ENCODE measurements at regions not wholly inside any gene's neighbourhood (a gene's known extent, or its start where the extent isn't known, plus 50 kb on each side); places are given as distances from the start of the nearest gene placed in this dataset.

- Histone ChIP-seq H3K9me3 (ENCODE audit: control insufficient read depth, insufficient read depth, low read length) (no peaks in the 10 kb centered on the region), H3K9ac (ENCODE audit: low read depth, low read length) (no peak overlapping the region), H3K27me3 (ENCODE audit: control insufficient read depth, insufficient read depth, low read length) (no peaks in the 10 kb centered on the region), H3K27ac (ENCODE audit: low read depth, low read length) (no peak overlapping the region), H3K4me1 (ENCODE audit: control insufficient read depth, insufficient read depth, low read length) (peaks cover 2% of the 10 kb centered on the region; the same call in 1 of the 2 replicates), H3K36me3 (ENCODE audit: control insufficient read depth, insufficient read depth, low read length) (no peaks in the 10 kb centered on the region), H3K4me3 (ENCODE audit: low read depth, low read length) (no peak overlapping the region)
These were observed 330.4 kb upstream of the SLC14A2 start for GRCh38 chr18:45284851-45285250.

- no peak overlapping the region for H3K4me3 ChIP-seq (ENCODE audit: low read depth, low read length)
- H3K9me3 ChIP-seq (ENCODE audit: control insufficient read depth, insufficient read depth, low read length): no peaks in the 10 kb centered on the region
- peaks cover 2% of the 10 kb centered on the region; the same call in 1 of the 2 replicates for H3K4me1 ChIP-seq (ENCODE audit: control insufficient read depth, insufficient read depth, low read length)
- no peak overlapping the region for H3K9ac ChIP-seq (ENCODE audit: low read depth, low read length)
- H3K36me3 ChIP-seq (ENCODE audit: control insufficient read depth, insufficient read depth, low read length): no peaks in the 10 kb centered on the region
- no peaks in the 10 kb centered on the region for H3K27me3 ChIP-seq (ENCODE audit: control insufficient read depth, insufficient read depth, low read length)
- H3K27ac ChIP-seq (ENCODE audit: low read depth, low read length): no peak overlapping the region
These were observed 330.0 kb upstream of the SLC14A2 start for GRCh38 chr18:45285251-45285650.

- no peak overlapping the region for H3K27ac ChIP-seq (ENCODE audit: low read depth, low read length)
- H3K36me3 ChIP-seq (ENCODE audit: control insufficient read depth, insufficient read depth, low read length): no peaks in the 10 kb centered on the region
These were observed 328.8 kb upstream of the SLC14A2 start for GRCh38 chr18:45286431-45286830.

GRCh38 chr18:45287531-45287930 lies 327.7 kb upstream of the SLC14A2 start:
- no peaks in the 10 kb centered on the region for H3K36me3 ChIP-seq (ENCODE audit: control insufficient read depth, insufficient read depth, low read length)
- no peak overlapping the region for H3K4me3 ChIP-seq (ENCODE audit: low read depth, low read length)
- no peak overlapping the region for H3K27ac ChIP-seq (ENCODE audit: low read depth, low read length)
- H3K9me3 ChIP-seq (ENCODE audit: control insufficient read depth, insufficient read depth, low read length): no peaks in the 10 kb centered on the region
- peaks cover 2% of the 10 kb centered on the region; the same call in 1 of the 2 replicates for H3K4me1 ChIP-seq (ENCODE audit: control insufficient read depth, insufficient read depth, low read length)
- H3K9ac ChIP-seq (ENCODE audit: low read depth, low read length): no peak overlapping the region
- H3K27me3 ChIP-seq (ENCODE audit: control insufficient read depth, insufficient read depth, low read length): no peaks in the 10 kb centered on the region

More at GRCh38 chr18:45286431-45286830, 328.8 kb upstream of the SLC14A2 start:
- H3K4me3 ChIP-seq (ENCODE audit: low read depth, low read length): no peak overlapping the region
- peaks cover 2% of the 10 kb centered on the region; the same call in 1 of the 2 replicates for H3K4me1 ChIP-seq (ENCODE audit: control insufficient read depth, insufficient read depth, low read length)
- no peaks in the 10 kb centered on the region for H3K9me3 ChIP-seq (ENCODE audit: control insufficient read depth, insufficient read depth, low read length)
- no peaks in the 10 kb centered on the region for H3K27me3 ChIP-seq (ENCODE audit: control insufficient read depth, insufficient read depth, low read length)
- H3K9ac ChIP-seq (ENCODE audit: low read depth, low read length): no peak overlapping the region

- no peak overlapping the region for H3K27ac ChIP-seq (ENCODE audit: low read depth, low read length)
- H3K9me3 ChIP-seq (ENCODE audit: control insufficient read depth, insufficient read depth, low read length): no peaks in the 10 kb centered on the region
- no peaks in the 10 kb centered on the region for H3K36me3 ChIP-seq (ENCODE audit: control insufficient read depth, insufficient read depth, low read length)
- H3K27me3 ChIP-seq (ENCODE audit: control insufficient read depth, insufficient read depth, low read length): no peaks in the 10 kb centered on the region
- H3K4me3 ChIP-seq (ENCODE audit: low read depth, low read length): no peak overlapping the region
- no peaks in the 10 kb centered on the region for H3K4me1 ChIP-seq (ENCODE audit: control insufficient read depth, insufficient read depth, low read length)
- H3K9ac ChIP-seq (ENCODE audit: low read depth, low read length): no peak overlapping the region
These were observed 324.9 kb upstream of the SLC14A2 start for GRCh38 chr18:45290364-45290763.

DNA sequence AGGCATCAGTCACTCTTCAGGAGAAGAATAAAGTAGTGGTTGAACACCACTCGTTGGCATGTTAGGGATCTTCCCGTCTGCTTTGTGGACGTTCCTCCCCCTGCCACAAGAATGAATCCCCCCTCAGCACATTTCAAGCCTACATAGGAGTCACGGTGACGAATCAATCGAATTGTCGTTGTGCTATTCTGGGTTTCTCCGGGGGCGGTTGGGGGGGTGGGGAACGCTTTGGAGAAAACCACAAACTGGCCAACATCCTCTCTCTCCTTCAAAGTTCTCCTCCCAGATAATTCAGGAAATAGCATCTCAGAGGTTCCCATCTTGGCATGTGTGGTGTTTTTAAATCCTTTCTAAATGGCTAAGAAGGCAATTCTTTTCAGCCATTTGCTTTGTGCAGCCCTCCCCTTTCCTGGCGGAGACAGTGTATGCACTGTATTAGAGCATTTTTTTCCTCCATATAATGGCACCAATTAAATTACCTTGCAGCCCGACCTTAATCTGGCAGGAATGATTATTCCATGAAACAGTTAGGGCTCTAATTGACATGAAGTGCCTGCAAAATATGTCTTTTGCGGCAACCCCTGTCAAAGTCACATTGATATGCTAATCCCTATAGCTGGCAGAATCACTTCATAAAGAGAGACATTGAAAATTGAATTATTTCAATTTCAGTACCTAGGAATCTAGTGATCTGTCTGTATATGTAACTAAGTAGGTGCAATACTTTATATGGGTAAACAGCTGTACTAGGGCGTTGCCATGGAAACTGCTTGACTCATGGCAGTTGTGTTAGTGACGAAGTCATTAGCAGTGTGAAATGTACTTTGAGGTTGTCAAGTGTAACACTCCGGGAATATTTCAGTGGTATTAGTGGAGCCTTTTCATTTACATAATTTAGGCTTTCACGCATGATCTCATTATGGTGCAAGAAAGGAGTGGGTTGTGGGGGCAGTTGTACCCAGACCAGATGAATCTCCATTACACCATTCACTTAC lies 323.4 kb upstream of the SLC14A2 start:
- Histone ChIP-seq H3K27ac (ENCODE audit: low read depth, low read length) (no peak overlapping the region), H3K36me3 (ENCODE audit: control insufficient read depth, insufficient read depth, low read length) (no peaks in the 10 kb centered on the region), H3K4me3 (ENCODE audit: low read depth, low read length) (no peak overlapping the region), H3K4me1 (ENCODE audit: control insufficient read depth, insufficient read depth, low read length) (no peaks in the 10 kb centered on the region), H3K9me3 (ENCODE audit: control insufficient read depth, insufficient read depth, low read length) (no peaks in the 10 kb centered on the region), H3K9ac (ENCODE audit: low read depth, low read length) (no peak overlapping the region), H3K27me3 (ENCODE audit: control insufficient read depth, insufficient read depth, low read length) (no peaks in the 10 kb centered on the region)

GRCh38 chr18:45295388-45295787 lies 319.9 kb upstream of the SLC14A2 start:
- Histone ChIP-seq H3K9ac (ENCODE audit: low read depth, low read length) (no peak overlapping the region), H3K27me3 (ENCODE audit: control insufficient read depth, insufficient read depth, low read length) (no peaks in the 10 kb centered on the region), H3K9me3 (ENCODE audit: control insufficient read depth, insufficient read depth, low read length) (no peaks in the 10 kb centered on the region), H3K36me3 (ENCODE audit: control insufficient read depth, insufficient read depth, low read length) (no peaks in the 10 kb centered on the region), H3K4me3 (ENCODE audit: low read depth, low read length) (no peak overlapping the region), H3K27ac (ENCODE audit: low read depth, low read length) (no peak overlapping the region), H3K4me1 (ENCODE audit: control insufficient read depth, insufficient read depth, low read length) (peaks cover 10% of the 10 kb centered on the region)

DNA sequence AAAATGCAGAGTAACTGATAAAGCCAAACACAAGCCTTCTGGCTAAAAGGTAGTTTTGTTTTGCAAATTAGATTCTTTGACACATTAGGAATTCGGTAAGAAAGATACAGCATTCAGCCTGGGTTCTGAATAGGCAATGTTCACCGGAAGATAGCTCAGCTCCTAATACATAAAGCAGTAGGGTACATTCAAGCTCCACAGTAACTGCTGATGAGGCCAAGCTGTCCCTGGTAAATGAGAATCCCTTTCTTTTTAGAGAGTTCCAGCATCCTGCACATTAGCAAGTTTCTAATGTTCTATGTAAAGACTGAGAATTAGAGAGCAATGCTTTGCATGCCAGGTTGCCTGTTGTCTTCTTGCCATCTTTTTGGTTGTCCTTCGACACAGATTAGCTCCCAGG lies 316.3 kb upstream of the SLC14A2 start:
- Histone ChIP-seq H3K9ac (ENCODE audit: low read depth, low read length) (no peak overlapping the region), H3K36me3 (ENCODE audit: control insufficient read depth, insufficient read depth, low read length) (no peaks in the 10 kb centered on the region), H3K27me3 (ENCODE audit: control insufficient read depth, insufficient read depth, low read length) (no peaks in the 10 kb centered on the region), H3K4me3 (ENCODE audit: low read depth, low read length) (no peak overlapping the region), H3K27ac (ENCODE audit: low read depth, low read length) (no peak overlapping the region), H3K4me1 (ENCODE audit: control insufficient read depth, insufficient read depth, low read length) (peaks cover 10% of the 10 kb centered on the region), H3K9me3 (ENCODE audit: control insufficient read depth, insufficient read depth, low read length) (no peaks in the 10 kb centered on the region)

DNA sequence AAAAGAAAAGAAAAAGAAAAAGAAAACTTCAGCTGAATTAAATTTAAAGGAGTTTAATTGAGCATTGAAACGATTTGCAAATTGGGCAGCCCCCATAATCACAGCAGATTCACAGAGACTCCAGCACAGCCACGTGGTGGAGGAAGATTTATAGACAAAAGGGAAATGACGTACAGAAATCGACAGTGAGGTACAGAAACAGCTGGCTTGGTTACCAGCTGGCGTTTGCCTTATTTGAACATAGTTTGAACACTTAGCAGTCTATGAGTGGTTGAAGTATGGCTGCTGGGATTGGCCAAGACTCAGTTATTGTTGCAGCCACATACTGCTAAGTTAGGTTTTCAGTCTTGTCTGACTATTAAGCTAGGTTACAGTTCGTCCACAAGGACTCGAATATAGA lies 312.2 kb upstream of the SLC14A2 start:
- no peaks in the 10 kb centered on the region for H3K9me3 ChIP-seq (ENCODE audit: control insufficient read depth, insufficient read depth, low read length)
- no peaks in the 10 kb centered on the region for H3K36me3 ChIP-seq (ENCODE audit: control insufficient read depth, insufficient read depth, low read length)
- H3K9ac ChIP-seq (ENCODE audit: low read depth, low read length): no peak overlapping the region
- no peaks in the 10 kb centered on the region for H3K27me3 ChIP-seq (ENCODE audit: control insufficient read depth, insufficient read depth, low read length)
- peaks cover 10% of the 10 kb centered on the region for H3K4me1 ChIP-seq (ENCODE audit: control insufficient read depth, insufficient read depth, low read length)
- no peak overlapping the region for H3K4me3 ChIP-seq (ENCODE audit: low read depth, low read length)
- no peak overlapping the region for H3K27ac ChIP-seq (ENCODE audit: low read depth, low read length)

DNA sequence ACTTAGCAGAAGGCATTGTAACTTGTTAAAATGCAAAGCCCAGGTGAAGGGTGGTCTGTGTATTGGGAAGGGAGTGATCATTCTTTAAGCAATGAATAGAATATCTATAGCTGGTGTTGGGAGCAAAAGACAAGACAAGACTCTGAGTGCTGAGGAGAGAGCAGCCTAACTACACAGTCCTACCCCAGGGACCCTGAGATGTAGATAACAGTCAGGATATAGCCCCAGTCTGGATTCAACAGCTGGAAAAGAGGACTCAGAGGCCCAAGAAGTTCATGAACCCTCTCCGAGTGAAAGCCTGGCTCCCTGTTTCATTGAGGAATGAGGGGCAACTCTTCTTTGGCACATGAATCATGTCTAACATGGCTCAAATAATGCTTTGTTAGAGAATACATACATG lies 310.7 kb upstream of the SLC14A2 start:
- Histone ChIP-seq H3K4me1 (ENCODE audit: control insufficient read depth, insufficient read depth, low read length) (no peaks in the 10 kb centered on the region), H3K9me3 (ENCODE audit: control insufficient read depth, insufficient read depth, low read length) (no peaks in the 10 kb centered on the region), H3K9ac (ENCODE audit: low read depth, low read length) (no peak overlapping the region), H3K27me3 (ENCODE audit: control insufficient read depth, insufficient read depth, low read length) (no peaks in the 10 kb centered on the region), H3K4me3 (ENCODE audit: low read depth, low read length) (no peak overlapping the region), H3K27ac (ENCODE audit: low read depth, low read length) (no peak overlapping the region), H3K36me3 (ENCODE audit: control insufficient read depth, insufficient read depth, low read length) (no peaks in the 10 kb centered on the region)

DNA sequence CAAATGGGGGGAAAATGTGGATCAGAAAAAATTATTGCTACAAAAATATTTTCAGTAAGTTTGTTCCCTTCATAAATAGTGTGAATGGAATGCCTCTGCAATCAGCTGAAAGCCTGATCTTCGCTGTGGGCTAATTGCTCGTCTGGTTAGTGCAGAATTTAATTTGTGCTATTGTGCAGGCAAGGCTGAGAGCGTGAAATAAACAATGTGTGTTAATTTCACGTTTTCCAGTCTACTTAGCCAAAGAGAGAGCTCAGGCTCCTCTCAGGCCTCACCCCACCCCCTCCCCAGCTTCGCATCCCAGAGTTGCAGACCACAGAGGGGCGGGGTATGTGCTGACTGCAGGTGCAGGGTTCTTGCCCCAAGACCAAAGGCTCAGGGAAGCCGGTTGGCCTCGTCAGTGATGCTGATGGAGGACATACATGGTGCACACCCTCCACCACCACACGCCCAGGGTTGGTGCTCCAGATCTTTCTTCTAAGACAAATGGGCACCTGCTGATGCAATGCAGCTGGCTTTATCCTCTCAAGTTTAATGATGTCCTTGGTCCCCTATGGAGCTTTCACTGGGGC lies 302.6 kb upstream of the SLC14A2 start:
- no peaks in the 10 kb centered on the region for H3K36me3 ChIP-seq (ENCODE audit: control insufficient read depth, insufficient read depth, low read length)

More for the DNA sequence above, 302.6 kb upstream of the SLC14A2 start:
- Histone ChIP-seq H3K4me1 (ENCODE audit: control insufficient read depth, insufficient read depth, low read length) (peaks cover 3% of the 10 kb centered on the region; the same call in 1 of the 2 replicates), H3K4me3 (ENCODE audit: low read depth, low read length) (no peak overlapping the region), H3K27ac (ENCODE audit: low read depth, low read length) (no peak overlapping the region), H3K9ac (ENCODE audit: low read depth, low read length) (no peak overlapping the region), H3K9me3 (ENCODE audit: control insufficient read depth, insufficient read depth, low read length) (no peaks in the 10 kb centered on the region), H3K27me3 (ENCODE audit: control insufficient read depth, insufficient read depth, low read length) (no peaks in the 10 kb centered on the region)
